SK-N-SH (cell line): ENCODE measurements at regions not wholly inside any gene's neighbourhood (a gene's known extent, or its start where the extent isn't known, plus 50 kb on each side); places are given as distances from the start of the nearest gene placed in this dataset.

Experiments
- CTCF ChIA-PET: fragments of 300-600, 350-600 bp; formaldehyde crosslinking; extraction: SDS; loops from one replicate; lab custom pipeline; 2021; lab: Yijun Ruan, JAX
- POLR2A ChIA-PET: fragments of 350-600 bp; sonication (Branson Sonifier 250); formaldehyde crosslinking; extraction: SDS; loops from one replicate; lab custom pipeline; 2020; ENCODE audit warnings: antibody characterized with exemption, inconsistent platforms; lab: Yijun Ruan, JAX
- DNase-seq: peaks from one replicate; pipeline ENCODE4 v3.0.0; 2012
- H2AFZ ChIP-seq: fragments of 200-600 bp; sonication (generic); 2 replicates; pipeline ENCODE4 v1.8.1; 2016; ENCODE audit warnings: antibody characterized with exemption, mild to moderate bottlenecking, low read depth
- H3F3A ChIP-seq: fragments of 200-600 bp; sonication (generic); replicated peaks from 2 replicates; pipeline ENCODE3; 2016; ENCODE audit warnings: antibody characterized with exemption, mild to moderate bottlenecking; ENCODE audit not compliant: insufficient read depth
- H3K27ac ChIP-seq, 2 experiments: fragments of 200-500 bp in 1 of 2; fragments of 200-600 bp in 1 of 2; sonication (Bioruptor generic) in 1 of 2; sonication (generic), shearing (Covaris generic) in 1 of 2; 2 replicates each; pipeline versions ENCODE4 v1.5.1 to v1.6.1; 2014 to 2016; ENCODE audit warnings: low read depth in 2 of 2, inconsistent platforms in 1 of 2, low read length in 1 of 2, mild to moderate bottlenecking in 1 of 2, mixed read lengths in 1 of 2
- H3K27me3 ChIP-seq: fragments of 200-600 bp; sonication (generic), shearing (Covaris generic); 2 replicates; pipeline ENCODE4 v1.6.1; 2016; ENCODE audit warnings: mixed run types; ENCODE audit not compliant: insufficient read depth
- H3K36me3 ChIP-seq, 2 experiments: fragments of 200-500 bp in 1 of 2; fragments of 200-600 bp in 1 of 2; sonication (Bioruptor generic) in 1 of 2; sonication (generic) in 1 of 2; replicated peaks in 1 of 2; 2 replicates each; pipeline versions ENCODE3 to v1.5.1; 2014 to 2016; ENCODE audit warnings: low read length in 1 of 2, mild to moderate bottlenecking in 1 of 2; ENCODE audit not compliant: insufficient read depth in 2 of 2, control insufficient read depth in 1 of 2
- H3K4me1 ChIP-seq, 2 experiments: fragments of 200-500 bp in 1 of 2; fragments of 200-600 bp in 1 of 2; sonication (Bioruptor generic) in 1 of 2; sonication (generic), shearing (Covaris generic) in 1 of 2; 2 replicates each; pipeline versions ENCODE4 v1.5.1 to v1.6.1; 2014 to 2016; ENCODE audit warnings: low read depth in 1 of 2, low read length in 1 of 2, mixed run types in 1 of 2; ENCODE audit not compliant: insufficient read depth in 2 of 2, control insufficient read depth in 1 of 2
- H3K4me2 ChIP-seq: fragments of 200-600 bp; sonication (generic), shearing (Covaris generic); 2 replicates; pipeline ENCODE4 v1.6.1; 2017; ENCODE audit warnings: mixed run types
- H3K4me3 ChIP-seq, 2 experiments: fragments of 200-500 bp in 1 of 2; fragments of 200-600 bp in 1 of 2; sonication (Bioruptor generic) in 1 of 2; sonication (generic), shearing (Covaris generic) in 1 of 2; 2 replicates each; pipeline versions ENCODE4 v1.5.1 to v1.8.1; 2014 to 2016; ENCODE audit warnings: low read depth in 2 of 2, inconsistent platforms in 1 of 2, low read length in 1 of 2, mild to moderate bottlenecking in 1 of 2, mixed read lengths in 1 of 2, moderate library complexity in 1 of 2
- H3K79me2 ChIP-seq: fragments of 200-600 bp; sonication (generic); 2 replicates; pipeline ENCODE4 v1.8.1; 2017; ENCODE audit warnings: mild to moderate bottlenecking; ENCODE audit not compliant: insufficient read depth
- H3K9ac ChIP-seq: fragments of 200-600 bp; sonication (generic); 2 replicates; pipeline ENCODE4 v1.6.1; 2017; ENCODE audit warnings: mixed run types
- H3K9me2 ChIP-seq: fragments of 200-600 bp; sonication (generic); 2 replicates; pipeline ENCODE4 v1.6.1; 2017; ENCODE audit warnings: mixed run types
- H3K9me3 ChIP-seq: fragments of 200-600 bp; sonication (generic); 2 replicates; pipeline ENCODE4 v1.6.1; 2017; ENCODE audit warnings: mixed run types, mild to moderate bottlenecking, moderate library complexity
- H4K20me1 ChIP-seq: fragments of 200-600 bp; sonication (generic); 2 replicates; pipeline ENCODE4 v1.6.1; 2017; ENCODE audit warnings: mild to moderate bottlenecking, mixed run types; ENCODE audit not compliant: insufficient read depth
- CHD2 ChIP-seq: fragments of 150-350 bp; IDR thresholded peaks from 2 replicates; pipeline ENCODE4 v1.6.1; 2018; ENCODE audit warnings: low read length; ENCODE audit not compliant: partially characterized antibody
- CTCF ChIP-seq: fragments of 200-600 bp; sonication (generic); IDR thresholded peaks from 2 replicates; pipeline ENCODE4 v1.6.1; 2017; ENCODE audit warnings: antibody characterized with exemption, mild to moderate bottlenecking, moderate library complexity
- ELF1 ChIP-seq: IDR thresholded peaks from 2 replicates; pipeline ENCODE4 v1.4.0; 2012
- EP300 ChIP-seq, 2 experiments: IDR thresholded peaks; 2 replicates each; pipeline versions ENCODE4 v1.4.0 to v1.6.1; 2012; ENCODE audit warnings: borderline replicate concordance in 1 of 2, low read depth in 1 of 2, low read length in 1 of 2
- FOSL2 ChIP-seq: IDR thresholded peaks from 2 replicates; pipeline ENCODE4 v1.4.0; 2012; ENCODE audit warnings: low read depth, mild to moderate bottlenecking, moderate library complexity, borderline replicate concordance
- FOXJ3 ChIP-seq: sonication (generic); formaldehyde crosslinking; IDR thresholded peaks from 2 replicates; pipeline ENCODE4 v1.5.1; 2020; ENCODE audit warnings: mild to moderate bottlenecking, missing genetic modification reagents
- GABPA ChIP-seq: IDR thresholded peaks from 2 replicates; pipeline ENCODE4 v1.4.0; 2012; ENCODE audit warnings: low read depth, mild to moderate bottlenecking
- GATA2 ChIP-seq: sonication (generic); formaldehyde crosslinking; IDR thresholded peaks from 2 replicates; pipeline ENCODE4 v1.5.0; 2020; ENCODE audit warnings: mild to moderate bottlenecking, missing genetic modification reagents
- JUND ChIP-seq: IDR thresholded peaks from 2 replicates; pipeline ENCODE4 v1.4.0; 2012
- MXI1 ChIP-seq: IDR thresholded peaks from 2 replicates; pipeline ENCODE4 v1.6.1; 2012; ENCODE audit warnings: mild to moderate bottlenecking, low read depth, low read length, improper control_type of control experiment
- NFIC ChIP-seq: IDR thresholded peaks from 2 replicates; pipeline ENCODE4 v1.4.0; 2012; ENCODE audit warnings: borderline replicate concordance
- NRF1 ChIP-seq: IDR thresholded peaks from 2 replicates; pipeline ENCODE4 v1.6.1; 2012; ENCODE audit warnings: low read depth, mild to moderate bottlenecking, low read length
- RAD21 ChIP-seq: IDR thresholded peaks from 2 replicates; pipeline ENCODE4 v1.6.1; 2012; ENCODE audit warnings: mild to moderate bottlenecking, low read length
- SIN3A ChIP-seq: IDR thresholded peaks from 2 replicates; pipeline ENCODE4 v1.6.1; 2012; ENCODE audit warnings: low read depth, mild to moderate bottlenecking, low read length, moderate library complexity, borderline replicate concordance
- TCF12 ChIP-seq: IDR thresholded peaks from 2 replicates; pipeline ENCODE4 v1.4.0; 2012
- TEAD4 ChIP-seq: IDR thresholded peaks from 2 replicates; pipeline ENCODE4 v1.4.0; 2012; ENCODE audit warnings: mild to moderate bottlenecking, borderline replicate concordance; ENCODE audit not compliant: insufficient read depth
- USF1 ChIP-seq: IDR thresholded peaks from 2 replicates; pipeline ENCODE4 v1.4.0; 2012; ENCODE audit warnings: low read depth, borderline replicate concordance
- YY1 ChIP-seq: IDR thresholded peaks from 2 replicates; pipeline ENCODE4 v1.4.0; 2012; ENCODE audit warnings: low read depth, mild to moderate bottlenecking
- ZBTB33 ChIP-seq: IDR thresholded peaks from 2 replicates; pipeline ENCODE4 v1.4.0; 2012; ENCODE audit warnings: low read depth, borderline replicate concordance
- WGBS: methylation state at CpG from one replicate; pipeline ENCODE4 v1.1.6; 2017; ENCODE audit warnings: low lambda C conversion rate; 5-methylcytosine and 5-hydroxymethylcytosine counted together

GRCh38 chr3:94548581-94549316 is 485.9 kb downstream of the NSUN3 start:
- POLR2A ChIA-PET: no interaction called here
- no peaks in the 10 kb centered on the region for H3K9me2 ChIP-seq
- 0% methylated on average over 1 of the region's 1 CpG for WGBS
- H3K4me3 ChIP-seq: no peak overlapping the region
- no peak overlapping the region for H3K9ac ChIP-seq
- CTCF ChIA-PET: no interaction called here
- no peaks in the 10 kb centered on the region for H3K4me1 ChIP-seq
- H3K36me3 ChIP-seq: no peaks in the 10 kb centered on the region
- DNase-seq: no peak
- H3K79me2 ChIP-seq: no peaks in the 10 kb centered on the region
- no peak overlapping the region for H2AFZ ChIP-seq
- no peaks in the 10 kb centered on the region for H4K20me1 ChIP-seq
- no peak overlapping the region for H3K4me2 ChIP-seq
- no peak overlapping the region for H3K27ac ChIP-seq
- TF ChIP-seq SIN3A (no peak), JUND (no peak), EP300 (IDR thresholded peaks at IDR 0.05; ENCODE audit: borderline replicate concordance in 1 of 2, low read depth in 1 of 2, low read length in 1 of 2) (no peak), FOXJ3 (no peak), NRF1 (no peak), NFIC (no peak), USF1 (no peak), ZBTB33 (no peak), RAD21 (no peak), MXI1 (no peak), TCF12 (no peak)
- H3F3A ChIP-seq: no peaks in the 10 kb centered on the region
- no peaks in the 10 kb centered on the region for H3K27me3 ChIP-seq
- no peaks in the 10 kb centered on the region for H3K9me3 ChIP-seq

- Histone ChIP-seq H3K27ac (no peak overlapping the region), H3K4me2 (no peak overlapping the region)
Observed at GRCh38 chr3:94561094-94561493, 498.2 kb downstream of the NSUN3 start.

More at GRCh38 chr3:94561094-94561493, 498.2 kb downstream of the NSUN3 start:
- Histone ChIP-seq H4K20me1 (no peaks in the 10 kb centered on the region), H3K9me2 (no peaks in the 10 kb centered on the region), H2AFZ (no peak overlapping the region), H3K36me3 (no peaks in the 10 kb centered on the region), H3K4me3 (no peak overlapping the region), H3K9me3 (no peaks in the 10 kb centered on the region), H3K79me2 (no peaks in the 10 kb centered on the region), H3K9ac (no peak overlapping the region), H3F3A (no peaks in the 10 kb centered on the region), H3K27me3 (no peaks in the 10 kb centered on the region), H3K4me1 (no peaks in the 10 kb centered on the region)
- 17% methylated on average over 3 of the region's 3 CpGs for WGBS
- CTCF ChIA-PET: interaction anchor here (1.0 kb wide), 1 partner anchor 24 kb away, joined by 3 read pairs; no protein-coding TSS in a partner anchor
- DNase-seq: no peak
- TF ChIP-seq NFIC (no peak), FOXJ3 (no peak), GATA2 (CRISPR knock-in tag) (no peak), TEAD4 (no peak), YY1 (no peak), ELF1 (no peak), GABPA (no peak), FOSL2 (no peak), CTCF (no peak), TCF12 (no peak), CHD2 (no peak)
- POLR2A ChIA-PET: no interaction called here
